HK-2 (cell line): ENCODE measurements at regions not wholly inside any gene's neighbourhood (a gene's known extent, or its start where the extent isn't known, plus 50 kb on each side); places are given as distances from the start of the nearest gene placed in this dataset.
"Not testable (repeated sequence)": the region's sequence is repeated elsewhere in the genome, so short reads cannot be mapped to it uniquely, and the experiment has no call there.

Experiments
- DNase-seq: peaks from one replicate; pipeline ENCODE4 v3.0.0-alpha.2; 2018; ENCODE audit not compliant: unreplicated experiment

DNA sequence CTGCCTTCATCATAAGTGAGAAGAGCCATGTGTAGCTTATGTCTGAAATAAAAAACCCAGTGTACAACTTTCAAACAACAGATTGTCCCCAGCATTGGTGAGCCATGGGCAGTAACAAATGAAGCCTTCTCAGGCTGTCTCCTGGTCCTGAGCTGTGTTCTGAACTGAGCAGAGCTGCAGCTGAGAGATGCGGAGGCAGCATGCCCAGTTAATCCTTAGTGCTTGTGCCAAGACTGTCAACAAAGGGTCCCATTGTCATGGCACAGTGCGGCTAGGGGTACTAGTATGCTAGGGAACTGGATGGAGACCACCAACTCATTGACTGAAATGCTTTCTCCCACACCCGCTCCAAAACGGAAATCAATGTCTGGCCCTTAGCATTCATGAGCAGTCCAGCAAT is 154.3 kb downstream of the RMST start:
- DNase-seq, result no peak

DNA sequence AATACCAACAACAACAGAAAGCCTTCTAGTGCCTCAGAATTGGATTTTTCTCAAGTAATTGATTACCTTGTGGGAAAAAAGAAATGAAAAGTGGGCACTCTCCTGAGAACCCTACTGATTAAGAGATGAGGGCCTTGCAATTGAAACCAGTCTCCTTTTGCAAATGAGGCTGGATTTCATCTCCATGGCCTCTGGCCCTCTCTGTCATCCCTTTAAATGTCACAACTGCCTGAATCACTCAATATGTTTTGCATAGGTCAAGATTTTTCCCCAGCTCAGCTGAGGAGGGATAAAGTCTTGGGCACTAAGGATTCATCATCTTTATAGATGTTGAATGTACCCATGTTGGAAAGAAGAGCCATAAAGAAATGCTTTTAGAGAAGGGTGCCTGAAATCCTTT is 166.4 kb downstream of the RMST start:
- no peak for DNase-seq

DNA sequence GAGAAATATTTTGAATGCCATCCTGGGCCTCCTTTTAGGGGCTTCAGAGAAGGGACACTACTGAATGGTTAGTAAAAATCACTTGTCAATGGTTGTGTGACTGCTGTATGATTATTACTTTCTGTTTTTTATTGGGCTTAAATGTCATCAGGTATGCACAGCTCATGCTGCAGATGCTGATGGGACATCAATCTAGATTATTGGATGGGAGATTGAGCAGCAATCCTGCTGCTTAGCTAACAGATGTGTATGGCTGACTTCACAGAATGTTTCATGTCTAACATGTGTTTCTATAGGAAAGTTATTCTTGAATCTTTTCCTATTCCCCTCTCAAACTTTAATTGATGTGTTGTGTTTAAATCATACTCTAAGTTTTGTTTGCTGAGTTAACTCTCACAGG is 166.8 kb downstream of the RMST start:
- DNase-seq, result no peak

DNA sequence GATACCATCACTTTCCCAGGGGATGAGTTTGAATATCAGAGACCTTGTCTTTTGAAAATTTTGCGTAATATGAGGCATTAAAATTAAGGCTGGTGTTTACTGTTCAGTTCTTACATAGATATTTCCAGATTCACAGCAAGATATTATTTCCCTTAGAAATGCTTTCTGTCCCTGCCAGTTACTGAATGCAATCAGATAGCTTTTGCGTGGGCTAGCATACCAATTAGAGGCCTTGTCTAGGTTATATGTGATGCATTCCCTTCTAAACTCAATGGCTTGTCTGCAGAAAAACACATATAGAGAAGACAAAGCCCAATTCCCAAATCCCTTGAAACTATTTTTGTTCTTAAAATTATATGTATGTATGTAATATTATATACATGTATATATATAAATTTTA is 167.8 kb downstream of the RMST start:
- no peak for DNase-seq

DNA sequence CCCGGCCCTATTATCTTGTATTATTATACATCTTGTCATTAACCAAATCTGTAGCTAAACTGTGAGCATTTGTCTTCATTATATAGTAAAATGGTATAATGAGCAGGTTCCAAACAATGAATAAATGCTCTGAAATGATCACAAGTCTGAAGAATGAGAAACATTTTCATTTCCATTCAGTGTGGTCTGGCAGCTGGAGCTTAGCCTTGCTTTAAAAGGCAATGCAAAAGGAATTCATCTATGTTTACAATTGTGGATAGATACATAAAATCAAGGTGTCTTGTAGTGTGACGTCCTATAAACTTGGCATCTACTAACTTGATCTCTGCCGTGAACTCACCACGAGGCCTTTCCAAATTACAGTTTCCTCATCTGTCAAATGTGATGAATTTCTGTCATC is 168.3 kb downstream of the RMST start:
- no peak for DNase-seq

DNA sequence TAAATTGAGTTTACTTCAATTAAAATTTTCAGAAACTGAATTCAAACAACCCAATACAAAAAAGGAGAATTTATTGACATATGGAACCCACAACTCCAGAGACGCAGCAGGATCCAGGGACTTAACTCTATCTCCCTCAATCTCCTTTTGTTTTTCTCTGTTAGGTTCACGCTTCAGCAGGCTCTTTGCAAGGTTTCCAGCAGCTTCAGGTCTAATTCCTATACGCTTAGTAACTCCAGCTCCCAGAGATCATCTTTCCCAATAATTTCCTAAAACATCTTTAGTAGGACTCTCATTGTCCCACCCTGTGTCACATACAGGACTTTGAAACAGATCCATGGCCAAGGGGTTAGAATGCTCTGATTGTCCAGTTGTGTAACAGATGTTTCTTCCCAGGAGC is 175.2 kb downstream of the RMST start:
- DNase-seq, result no peak

GRCh38 chr12:97638739-97639138 is 176.1 kb downstream of the RMST start:
- no peak for DNase-seq

DNA sequence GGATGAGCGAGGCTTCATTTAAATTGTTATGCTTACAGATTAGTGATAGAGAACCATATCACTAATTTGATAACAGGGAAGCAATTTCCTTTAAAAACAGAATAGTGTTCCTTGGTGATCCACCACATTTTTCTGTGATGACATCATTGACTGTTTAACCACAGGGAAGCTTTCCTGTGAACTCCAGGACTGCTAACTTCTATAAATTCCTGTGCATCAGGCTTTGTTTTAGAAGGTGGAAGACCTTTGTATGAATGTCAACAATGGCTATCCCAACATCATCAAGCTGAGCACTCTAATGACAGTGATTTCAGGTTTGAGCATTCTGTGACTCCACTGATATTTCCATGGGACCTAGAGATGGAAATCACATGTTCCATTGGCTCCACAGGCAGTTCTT is 177.1 kb downstream of the RMST start:
- no peak for DNase-seq

- no peak for DNase-seq
Observed at GRCh38 chr12:97640826-97641225, 178.2 kb downstream of the RMST start.

DNA sequence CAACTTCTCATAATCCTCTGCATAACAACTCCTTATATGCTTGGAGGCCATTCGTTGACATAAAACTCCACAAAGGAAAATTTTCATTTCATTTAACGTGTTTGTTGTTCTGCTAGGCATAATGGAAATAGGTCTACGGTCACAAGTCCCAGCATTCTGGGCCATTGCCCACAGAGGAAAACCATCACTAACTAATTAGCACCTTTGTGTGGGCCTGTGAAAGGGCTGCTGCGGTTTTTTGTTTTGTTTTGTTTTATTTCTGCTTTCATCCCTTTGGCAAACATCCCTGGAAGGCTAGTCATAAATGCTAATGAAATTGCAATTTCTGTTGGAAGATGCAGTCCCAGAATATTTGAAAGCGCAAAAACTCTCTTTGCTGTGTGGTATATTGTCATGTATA is 180.3 kb downstream of the RMST start:
- no peak for DNase-seq

DNA sequence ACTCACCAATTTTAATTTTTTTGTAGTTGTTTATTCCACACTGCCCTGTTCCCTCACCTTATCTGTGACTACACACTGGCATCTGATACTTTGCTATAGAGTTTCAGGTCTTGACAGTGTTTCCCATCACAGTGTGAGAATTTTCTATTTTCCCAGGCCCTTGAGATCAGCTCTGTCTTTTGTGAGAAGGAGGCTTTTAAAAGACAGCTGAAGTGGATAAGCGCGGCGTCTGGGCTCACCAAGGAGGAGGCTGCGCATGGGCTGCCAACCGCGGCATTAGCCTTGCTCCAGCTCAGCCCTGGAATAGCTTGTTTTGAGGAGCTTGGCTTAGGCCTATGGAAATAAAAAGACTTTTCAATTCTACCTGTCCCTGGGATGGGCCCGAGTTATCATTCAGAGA is 181.3 kb downstream of the RMST start:
- DNase-seq, result no peak

- DNase-seq, result no peak
Observed at GRCh38 chr12:97645726-97646125, 183.1 kb downstream of the RMST start.

DNA sequence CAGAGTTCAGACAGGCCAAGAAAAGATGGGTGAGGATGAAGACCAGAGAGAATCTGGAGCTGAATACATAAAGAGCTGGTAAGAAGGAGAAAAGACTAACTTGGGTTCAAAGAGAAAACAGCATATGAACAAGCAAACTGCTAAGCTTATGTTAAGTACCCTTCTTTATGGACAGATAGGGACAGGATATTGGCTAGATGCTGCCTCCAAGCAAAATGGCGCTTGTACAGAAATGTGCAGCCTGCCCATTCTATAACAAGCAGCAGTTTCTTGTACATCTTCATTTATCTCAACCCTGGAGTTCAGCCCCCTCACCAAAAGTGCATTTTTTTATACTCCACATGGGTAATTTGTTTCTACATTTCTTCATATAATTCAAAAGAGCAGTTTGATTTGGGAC is 184.5 kb downstream of the RMST start:
- no peak for DNase-seq

DNA sequence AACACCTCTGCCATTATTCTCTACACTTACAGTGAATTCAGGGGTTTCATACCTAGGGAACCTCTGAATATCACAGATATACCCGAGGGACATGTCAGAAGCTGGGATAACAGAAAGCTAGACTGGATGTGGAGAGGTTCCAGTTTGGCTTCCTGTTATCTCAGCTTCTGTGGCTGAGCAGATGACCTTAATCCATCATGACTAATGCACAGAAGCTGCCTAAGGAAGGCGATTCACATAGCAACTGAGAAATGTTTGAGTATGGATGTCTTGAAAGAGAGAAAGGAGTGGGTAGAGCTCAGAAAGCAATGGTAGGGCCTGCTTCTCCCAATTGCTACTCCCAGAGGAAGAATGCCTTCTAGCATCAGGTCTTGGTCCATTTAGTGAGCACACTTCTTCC is 187.6 kb downstream of the RMST start:
- no peak for DNase-seq

DNA sequence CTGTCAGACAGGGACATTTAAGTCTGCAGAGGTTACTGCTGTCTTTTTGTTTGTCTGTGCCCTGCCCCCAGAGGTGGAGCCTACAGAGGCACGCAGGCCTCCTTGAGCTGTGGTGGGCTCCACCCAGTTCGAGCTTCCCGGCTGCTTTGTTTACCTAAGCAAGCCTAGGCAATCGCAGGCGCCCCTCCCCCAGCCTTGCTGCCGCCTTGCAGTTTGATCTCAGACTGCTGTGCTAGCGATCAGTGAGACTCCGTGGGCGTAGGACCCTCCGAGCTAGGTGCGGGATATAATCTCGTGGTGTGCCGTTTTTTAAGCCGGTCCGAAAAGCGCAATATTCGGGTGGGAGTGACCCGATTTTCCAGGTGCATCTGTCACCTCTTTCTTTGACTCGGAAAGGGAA is 193.9 kb downstream of the RMST start:
- DNase-seq, result not testable (repeated sequence)

DNA sequence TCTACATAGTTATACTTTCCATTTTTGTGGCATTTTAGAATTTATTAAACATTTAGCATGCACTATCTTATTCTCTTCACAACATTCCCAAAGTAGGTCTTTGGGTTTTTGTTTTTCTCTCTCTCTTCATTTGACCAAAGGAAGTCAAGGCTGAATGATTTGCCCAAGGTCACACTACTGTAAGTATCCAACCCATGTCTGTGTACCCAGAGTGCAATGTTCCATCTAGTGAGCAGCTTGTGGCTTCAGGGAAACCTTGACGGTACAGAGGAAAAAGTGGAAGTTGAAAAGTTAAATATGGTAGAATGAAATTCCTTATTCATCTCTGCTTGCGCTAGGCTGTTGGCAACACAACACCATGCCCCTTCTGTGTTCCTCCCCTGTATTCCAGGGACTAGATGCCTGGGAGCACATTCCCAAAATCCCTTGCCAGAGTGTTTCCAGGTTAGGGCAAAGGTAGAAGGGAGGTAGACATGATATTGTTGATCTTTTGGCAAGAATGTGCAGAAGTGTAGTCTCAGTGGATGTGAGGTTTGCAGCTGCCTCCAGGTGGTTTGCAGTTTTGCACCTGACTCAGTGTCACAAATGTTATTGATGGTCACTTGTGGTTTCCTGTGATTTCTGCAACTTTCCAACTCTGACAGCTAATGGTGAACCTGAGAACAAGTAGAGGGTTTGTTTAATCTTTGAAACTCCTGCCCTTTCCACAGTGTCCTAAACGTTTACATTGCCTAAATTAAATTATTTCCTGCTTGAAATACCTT is 196.7 kb downstream of the RMST start:
- DNase-seq, result no peak

DNA sequence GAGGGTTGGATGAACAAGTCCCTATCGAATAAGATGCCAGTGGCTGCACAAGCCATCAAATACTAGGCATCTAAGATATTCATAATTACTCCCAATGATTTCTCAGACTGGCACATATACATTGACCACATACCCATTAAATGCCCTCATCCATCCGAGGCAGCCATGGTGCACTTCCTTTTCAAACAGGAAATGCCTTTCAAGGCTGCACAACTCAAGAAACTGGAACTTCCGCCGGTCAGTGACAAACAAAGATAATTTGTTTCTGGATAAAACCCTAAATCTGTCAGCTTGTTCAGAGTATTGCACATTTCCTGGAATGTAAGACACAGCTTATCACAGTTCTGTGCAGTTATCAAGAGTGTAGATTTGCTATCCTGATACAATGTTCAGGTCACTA is 203.7 kb downstream of the RMST start:
- DNase-seq, result no peak

DNA sequence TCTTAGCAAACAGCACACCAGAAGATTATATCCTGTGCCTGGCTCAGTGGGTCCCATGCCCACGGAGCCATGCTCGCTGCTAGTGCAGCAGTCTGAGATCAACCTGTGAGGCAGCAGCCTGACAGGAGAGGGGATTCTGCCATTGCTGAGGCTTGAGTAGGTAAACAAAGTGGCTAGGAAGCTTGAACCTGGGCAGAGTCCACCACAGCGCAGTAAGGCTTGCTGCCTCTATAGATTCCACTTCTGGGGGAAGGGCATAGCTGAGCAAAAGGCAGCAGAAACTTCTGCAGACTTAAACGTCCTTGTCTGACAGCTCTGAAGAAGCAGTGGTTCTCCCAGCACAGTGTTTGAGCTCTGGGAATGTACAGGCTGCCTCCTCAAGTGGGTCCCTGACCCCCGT is 210.3 kb downstream of the RMST start:
- DNase-seq, result no peak

- DNase-seq, result no peak
Observed at GRCh38 chr12:97680751-97681150, 218.1 kb downstream of the RMST start.

GRCh38 chr12:97681612-97682504 is 219.3 kb downstream of the RMST start:
- no peak for DNase-seq

DNA sequence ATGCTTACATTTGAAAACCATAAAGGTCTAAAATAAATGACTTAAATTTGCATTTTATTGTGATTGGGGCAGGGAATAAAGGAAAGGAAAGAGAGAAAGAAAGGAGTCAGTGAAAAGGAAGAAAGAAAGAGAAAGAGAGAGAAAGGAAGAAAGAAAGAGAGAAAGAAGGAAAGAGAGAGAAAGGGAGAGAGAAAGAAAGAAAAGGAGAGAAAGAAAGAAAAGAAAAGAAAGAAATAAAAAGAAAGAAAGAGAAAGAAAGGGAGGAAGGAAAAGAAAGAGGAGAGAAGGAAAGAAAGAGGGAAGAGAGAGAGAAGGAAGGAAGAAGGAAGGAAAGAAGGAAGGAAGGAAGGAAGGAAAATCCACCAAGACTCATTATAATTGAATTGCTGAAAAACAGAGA is 222.8 kb downstream of the RMST start:
- no peak for DNase-seq

DNA sequence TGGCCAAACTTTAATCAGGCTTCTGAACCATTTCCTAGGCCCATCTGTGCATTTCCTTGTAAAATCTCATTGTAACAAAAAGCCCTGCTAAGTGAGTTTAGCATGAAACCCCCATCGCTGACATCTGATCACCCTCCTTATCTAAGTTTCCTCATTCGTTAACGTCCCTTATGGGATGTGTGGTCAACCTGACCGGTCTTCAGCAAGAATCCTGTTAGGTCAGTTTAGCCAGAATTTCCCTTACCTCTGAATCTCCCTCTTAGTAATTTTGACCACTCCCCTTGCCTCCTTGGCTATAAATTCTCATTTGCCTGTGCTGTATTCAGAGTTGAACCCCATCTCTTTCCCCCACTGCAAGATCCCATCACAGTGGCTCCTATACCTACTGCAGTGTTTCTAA is 239.3 kb downstream of the RMST start:
- no peak for DNase-seq

- no peak for DNase-seq
Observed at GRCh38 chr12:97711392-97711791, 248.8 kb downstream of the RMST start.
